Glutamatergic neuron (in vitro differentiated cells): ENCODE measurements at regions not wholly inside any gene's neighbourhood (a gene's known extent, or its start where the extent isn't known, plus 50 kb on each side); places are given as distances from the start of the nearest gene placed in this dataset.

Experiments used
- DNase-seq: peaks from one replicate; pipeline ENCODE4 v3.0.0; 2022
- H3K27ac Mint-ChIP-seq: one replicate; pipeline ENCODE4 v1.8.0; 2020; ENCODE audit warnings: mild to moderate bottlenecking, mixed read lengths, inconsistent platforms; ENCODE audit not compliant: unreplicated experiment
- H3K27me3 Mint-ChIP-seq: one replicate; pipeline ENCODE4 v1.8.0; 2020; ENCODE audit warnings: mild to moderate bottlenecking, moderate library complexity, mixed read lengths, inconsistent platforms; ENCODE audit not compliant: unreplicated experiment
- H3K36me3 Mint-ChIP-seq: one replicate; pipeline ENCODE4 v1.8.0; 2020; ENCODE audit warnings: mild to moderate bottlenecking, mixed read lengths, inconsistent platforms; ENCODE audit not compliant: unreplicated experiment
- H3K4me1 Mint-ChIP-seq: one replicate; pipeline ENCODE4 v1.8.0; 2020; ENCODE audit warnings: mild to moderate bottlenecking, low read depth, mixed read lengths, inconsistent platforms; ENCODE audit not compliant: unreplicated experiment
- H3K4me3 Mint-ChIP-seq: one replicate; pipeline ENCODE4 v1.8.0; 2020; ENCODE audit warnings: mild to moderate bottlenecking, mixed read lengths, inconsistent platforms; ENCODE audit not compliant: unreplicated experiment
- H3K9me3 Mint-ChIP-seq: one replicate; pipeline ENCODE4 v1.8.0; 2020; ENCODE audit warnings: mild to moderate bottlenecking, moderate library complexity, mixed read lengths, inconsistent platforms; ENCODE audit not compliant: unreplicated experiment
- TF ChIP-seq, protein P1 (sequence below): fragments of 200-600 bp; sonication (generic); IDR thresholded peaks from one replicate; pipeline ENCODE4 v1.5.0; 2021; ENCODE audit not compliant: partially characterized antibody, unreplicated experiment

DNA sequence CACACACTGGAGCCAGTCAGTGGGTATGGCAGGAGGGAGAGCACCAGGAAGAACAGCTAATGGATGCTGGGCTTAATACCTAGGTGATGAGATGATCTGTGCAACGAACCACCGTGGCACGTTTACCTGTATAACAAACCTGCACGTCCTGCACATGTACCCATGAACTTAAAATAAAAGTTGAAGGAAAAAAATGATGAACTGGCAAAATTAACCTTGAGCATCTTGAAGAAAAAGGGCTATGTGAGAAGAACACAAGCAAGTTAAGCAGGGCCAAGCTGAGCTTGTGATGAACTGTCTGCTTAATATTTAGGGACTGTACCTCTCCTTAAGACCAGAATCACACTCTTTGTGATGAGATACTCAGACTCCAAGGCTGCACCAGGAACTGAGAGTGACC is 70.0 kb downstream of the TTC6 start:
- DNase-seq: no peak
- no peaks in the 10 kb centered on the region for H3K27me3 Mint-ChIP-seq
- peaks cover 4% of the 10 kb centered on the region for H3K9me3 Mint-ChIP-seq
- H3K27ac Mint-ChIP-seq: no peak overlapping the region
- peaks cover 12% of the 10 kb centered on the region for H3K36me3 Mint-ChIP-seq
- no peak overlapping the region for H3K4me3 Mint-ChIP-seq
- TF ChIP-seq, protein P1, sequence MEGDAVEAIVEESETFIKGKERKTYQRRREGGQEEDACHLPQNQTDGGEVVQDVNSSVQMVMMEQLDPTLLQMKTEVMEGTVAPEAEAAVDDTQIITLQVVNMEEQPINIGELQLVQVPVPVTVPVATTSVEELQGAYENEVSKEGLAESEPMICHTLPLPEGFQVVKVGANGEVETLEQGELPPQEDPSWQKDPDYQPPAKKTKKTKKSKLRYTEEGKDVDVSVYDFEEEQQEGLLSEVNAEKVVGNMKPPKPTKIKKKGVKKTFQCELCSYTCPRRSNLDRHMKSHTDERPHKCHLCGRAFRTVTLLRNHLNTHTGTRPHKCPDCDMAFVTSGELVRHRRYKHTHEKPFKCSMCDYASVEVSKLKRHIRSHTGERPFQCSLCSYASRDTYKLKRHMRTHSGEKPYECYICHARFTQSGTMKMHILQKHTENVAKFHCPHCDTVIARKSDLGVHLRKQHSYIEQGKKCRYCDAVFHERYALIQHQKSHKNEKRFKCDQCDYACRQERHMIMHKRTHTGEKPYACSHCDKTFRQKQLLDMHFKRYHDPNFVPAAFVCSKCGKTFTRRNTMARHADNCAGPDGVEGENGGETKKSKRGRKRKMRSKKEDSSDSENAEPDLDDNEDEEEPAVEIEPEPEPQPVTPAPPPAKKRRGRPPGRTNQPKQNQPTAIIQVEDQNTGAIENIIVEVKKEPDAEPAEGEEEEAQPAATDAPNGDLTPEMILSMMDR: no peak
- peaks cover 8% of the 10 kb centered on the region for H3K4me1 Mint-ChIP-seq

DNA sequence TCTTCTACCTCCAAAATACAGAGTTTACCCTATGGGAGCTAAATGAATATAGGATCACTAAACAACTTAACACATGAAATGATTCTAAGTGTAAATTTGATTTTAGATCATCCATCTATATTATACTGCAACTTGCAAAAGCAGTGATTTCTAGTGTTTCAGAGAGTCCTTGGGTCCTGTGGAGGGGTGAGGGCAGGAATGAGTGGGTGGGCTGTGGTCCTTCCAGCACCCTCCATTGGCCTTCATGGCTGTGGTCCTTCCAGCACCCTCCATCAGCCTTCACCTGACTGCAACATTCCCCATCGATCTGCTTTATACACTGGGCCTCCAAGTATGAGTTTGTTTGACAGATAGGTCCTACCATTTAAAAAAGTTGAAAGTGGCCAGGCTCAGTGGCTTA is 70.5 kb downstream of the TTC6 start:
- no peak for DNase-seq
- TF ChIP-seq, protein P1: no peak

DNA sequence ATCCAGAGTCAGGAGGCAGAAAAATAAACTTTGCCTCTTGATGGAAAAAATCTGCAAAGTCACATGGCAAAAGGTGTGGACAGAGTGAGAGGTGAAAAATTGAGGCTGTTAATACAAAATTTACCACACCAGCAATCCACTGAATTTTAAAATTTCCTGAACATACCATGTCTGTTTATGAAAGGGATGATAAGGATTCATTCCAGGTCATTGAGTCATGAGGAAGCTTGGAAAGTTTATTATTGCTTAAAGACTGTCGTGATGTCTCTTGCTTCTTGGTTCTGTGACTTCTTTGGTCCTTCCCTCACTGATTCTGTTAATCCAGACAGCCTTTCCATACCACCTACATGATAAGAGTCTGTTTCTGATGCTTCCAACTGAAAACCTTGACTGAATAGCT is 73.2 kb downstream of the TTC6 start:
- Mint-ChIP-seq H3K4me3 (no peak overlapping the region), H3K4me1 (peaks cover 31% of the 10 kb centered on the region), H3K27me3 (peaks cover 2% of the 10 kb centered on the region), H3K36me3 (no peaks in the 10 kb centered on the region), H3K27ac (no peak overlapping the region), H3K9me3 (peaks cover 6% of the 10 kb centered on the region)
- TF ChIP-seq, protein P1: no peak
- no peak for DNase-seq

More for the DNA sequence above, 70.5 kb downstream of the TTC6 start:
- Mint-ChIP-seq H3K27ac (no peak overlapping the region), H3K9me3 (peaks cover 2% of the 10 kb centered on the region), H3K27me3 (no peaks in the 10 kb centered on the region), H3K4me1 (peaks cover 9% of the 10 kb centered on the region), H3K4me3 (no peak overlapping the region), H3K36me3 (peaks cover 9% of the 10 kb centered on the region)

DNA sequence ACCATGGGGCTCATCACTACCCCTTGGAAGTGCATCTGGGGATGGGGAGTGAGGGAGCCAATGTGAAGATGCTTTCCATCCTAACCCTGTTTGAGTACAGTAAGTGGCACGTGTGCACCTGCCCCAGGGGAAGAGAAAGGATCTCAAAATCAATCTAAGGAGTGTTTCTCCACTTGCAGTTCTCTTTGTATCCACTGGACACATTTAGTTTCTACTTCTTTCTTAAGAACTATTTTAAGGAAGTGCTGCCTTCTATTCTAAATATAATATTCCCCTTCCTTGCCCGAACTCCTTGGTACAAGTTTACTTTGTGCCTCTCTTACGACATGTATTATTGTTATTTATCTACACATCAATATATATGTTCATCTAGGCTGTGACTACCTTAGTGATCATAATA is 73.8 kb downstream of the TTC6 start:
- no peak overlapping the region for H3K4me3 Mint-ChIP-seq
- H3K9me3 Mint-ChIP-seq: peaks cover 6% of the 10 kb centered on the region
- H3K36me3 Mint-ChIP-seq: no peaks in the 10 kb centered on the region
- peaks cover 35% of the 10 kb centered on the region for H3K4me1 Mint-ChIP-seq
- peak; percentile 21 for DNase-seq
- TF ChIP-seq, protein P1: peak; percentile 54
- H3K27ac Mint-ChIP-seq: no peak overlapping the region
- peaks cover 2% of the 10 kb centered on the region for H3K27me3 Mint-ChIP-seq

DNA sequence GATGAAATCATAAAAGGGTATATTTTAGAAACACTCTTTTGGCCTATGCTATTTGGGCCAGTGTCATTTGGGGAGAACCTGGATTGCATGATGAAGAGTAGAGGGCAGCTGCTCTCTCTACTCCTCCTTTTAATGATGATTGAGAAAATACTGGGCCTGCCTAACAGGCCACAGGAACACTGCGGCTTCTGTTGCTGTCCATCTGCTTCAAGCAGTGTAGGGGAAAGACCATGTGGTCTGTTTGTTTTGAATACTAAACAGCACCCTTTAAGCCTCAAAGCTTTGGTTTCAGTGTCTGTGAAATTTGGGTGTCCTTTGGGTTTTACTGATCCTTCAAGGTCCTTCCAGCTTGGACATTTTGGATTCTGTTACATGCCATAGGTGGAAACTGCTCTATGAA is 78.0 kb downstream of the TTC6 start:
- peaks cover 6% of the 10 kb centered on the region for H3K9me3 Mint-ChIP-seq
- peak overlapping the region; percentile 92 for H3K27ac Mint-ChIP-seq
- no peaks in the 10 kb centered on the region for H3K36me3 Mint-ChIP-seq
- TF ChIP-seq, protein P1: no peak
- H3K27me3 Mint-ChIP-seq: peaks cover 2% of the 10 kb centered on the region
- peaks cover 41% of the 10 kb centered on the region for H3K4me1 Mint-ChIP-seq
- peak; percentile 43 for DNase-seq
- peak overlapping the region; percentile 14 for H3K4me3 Mint-ChIP-seq
